Stomach (tissue), 4 donors: ENCODE measurements at regions not wholly inside any gene's neighbourhood (a gene's known extent, or its start where the extent isn't known, plus 50 kb on each side); places are given as distances from the start of the nearest gene placed in this dataset.

Experiments used
- POLR2A ChIP-seq, 4 donors: fragments of 450-650 bp; IDR thresholded peaks; one replicate each; pipeline ENCODE4 v1.6.1; 2016; ENCODE audit warnings: antibody characterized with exemption in 4 of 4, control low read depth in 2 of 4, mild to moderate bottlenecking in 1 of 4, moderate library complexity in 1 of 4
- POLR2AphosphoS5 ChIP-seq, 3 donors: sonication (generic); formaldehyde crosslinking; IDR thresholded peaks; one replicate each; pipeline ENCODE4 v1.6.1; 2016; ENCODE audit warnings: antibody characterized with exemption in 3 of 3

DNA sequence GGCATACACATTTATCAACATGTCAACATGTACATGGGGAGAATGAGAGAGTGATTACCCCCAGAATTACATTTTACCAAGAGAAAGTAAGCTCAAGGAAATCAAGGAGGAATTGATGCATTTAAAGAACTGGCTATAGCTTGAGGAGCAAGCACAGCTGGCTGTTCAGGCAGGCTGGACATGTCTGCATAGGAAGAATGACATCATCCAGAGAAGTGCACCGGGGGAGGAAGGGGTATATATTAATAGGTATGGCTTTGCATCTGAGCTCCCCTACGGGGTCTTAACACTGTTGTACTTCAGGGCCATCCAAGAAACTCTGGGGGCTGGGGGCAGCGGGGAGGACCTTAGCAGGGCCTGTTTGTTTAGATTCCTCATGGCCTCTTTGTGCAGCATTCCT is 222.4 kb upstream of the VCX start:
- TF ChIP-seq POLR2A (IDR thresholded peaks at IDR 0.05) = no peak
- no peak for TF ChIP-seq POLR2AphosphoS5 (IDR thresholded peaks at IDR 0.05)
